Breast epithelium (tissue), 4 donors: ENCODE measurements at regions not wholly inside any gene's neighbourhood (a gene's known extent, or its start where the extent isn't known, plus 50 kb on each side); places are given as distances from the start of the nearest gene placed in this dataset.

Experiments used
- DNase-seq, 2 donors: peaks; one replicate each; pipeline ENCODE4 v3.0.0-alpha.2; 2019; ENCODE audit warnings: low spot score in 2 of 2
- H3K27ac ChIP-seq, 2 donors: fragments of 200-600 bp; sonication (generic) in 1 of 2; one replicate each; pipeline ENCODE4 v1.5.1; 2016 to 2019; ENCODE audit warnings: mild to moderate bottlenecking in 1 of 2
- H3K27me3 ChIP-seq, 2 donors: fragments of 200-600 bp; sonication (generic) in 1 of 2; one replicate each; pipeline versions ENCODE4 v1.5.1 to v1.6.0; 2017 to 2019; ENCODE audit warnings: control low read depth in 1 of 2, mild to moderate bottlenecking in 1 of 2
- H3K36me3 ChIP-seq: fragments of 200-600 bp; one replicate; pipeline ENCODE4 v1.5.1; 2019
- H3K4me1 ChIP-seq, 2 donors: fragments of 200-600 bp; sonication (generic); one replicate each; pipeline ENCODE4 v1.5.1; 2016 to 2019; ENCODE audit warnings: control low read depth in 1 of 2
- H3K4me3 ChIP-seq, 3 donors: fragments of 200-600 bp; sonication (generic); 1 replicate in 2 of 3; 2 replicates in 1 of 3; pipeline ENCODE4 v1.5.1; 2016 to 2019; ENCODE audit warnings: mild to moderate bottlenecking in 3 of 3, moderate library complexity in 2 of 3
- H3K9me3 ChIP-seq, 2 donors: fragments of 200-600 bp; sonication (generic) in 1 of 2; one replicate each; pipeline ENCODE4 v1.5.1; 2016 to 2019; ENCODE audit warnings: control low read depth in 1 of 2
- CTCF ChIP-seq, 3 donors: fragments of 450-650 bp; IDR thresholded peaks; one replicate each; pipeline ENCODE4 v1.5.1; 2016 to 2017; ENCODE audit warnings: antibody characterized with exemption in 3 of 3, mild to moderate bottlenecking in 3 of 3, moderate library complexity in 3 of 3
- POLR2A ChIP-seq: fragments of 450-650 bp; IDR thresholded peaks from one replicate; pipeline ENCODE4 v1.6.1; 2016; ENCODE audit warnings: antibody characterized with exemption, mild to moderate bottlenecking, moderate library complexity
- POLR2AphosphoS5 ChIP-seq, 3 donors: sonication (generic); formaldehyde crosslinking; IDR thresholded peaks; one replicate each; pipeline ENCODE4 v1.6.1; 2017; ENCODE audit warnings: antibody characterized with exemption in 3 of 3
- intact Hi-C: fragments of 100-400 bp; cut with DNase I; formaldehyde crosslinking; loops from one replicate; pipeline ENCODE4 v1.15.1; 2023; ENCODE audit warnings: low total_unique reads

DNA sequence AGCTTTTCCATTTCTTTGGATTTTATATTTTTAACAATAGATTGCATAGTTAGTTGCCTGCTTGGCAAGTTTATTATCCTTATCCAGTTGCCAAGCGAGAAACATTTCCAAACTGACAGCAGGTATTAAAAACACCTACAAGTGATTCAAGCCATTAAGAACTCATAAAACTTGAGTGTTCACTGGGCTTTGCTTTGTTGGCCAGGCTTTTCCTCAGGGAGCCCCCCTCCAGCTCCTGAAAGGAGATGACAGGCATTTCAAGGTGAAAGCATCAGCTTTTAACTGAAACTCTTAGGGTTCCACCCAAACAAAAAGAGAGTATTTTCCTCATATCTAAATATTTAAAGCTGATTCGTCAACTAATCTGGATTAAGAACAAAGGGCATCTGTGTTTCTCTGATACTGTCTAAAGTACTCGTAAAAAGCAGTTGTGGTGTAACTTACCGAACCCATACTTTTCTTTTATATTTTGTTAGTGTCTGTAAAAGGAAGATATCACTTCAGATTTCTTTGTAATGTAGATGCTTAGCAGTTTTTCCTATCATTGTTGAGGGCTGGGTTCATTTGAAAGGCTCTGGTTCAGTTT lies 363.4 kb downstream of the OTOL1 start:
- intact Hi-C loops = no loop called here
- Histone ChIP-seq H3K4me1 (no peaks in the 10 kb centered on the region), H3K27ac (no peak overlapping the region), H3K4me3 (no peak overlapping the region), H3K36me3 (no peaks in the 10 kb centered on the region), H3K9me3 (no peaks in the 10 kb centered on the region), H3K27me3 (no peaks in the 10 kb centered on the region)
- TF ChIP-seq POLR2A = no peak
- no peak for TF ChIP-seq CTCF (IDR thresholded peaks at IDR 0.05)
- no peak for TF ChIP-seq POLR2AphosphoS5 (IDR thresholded peaks at IDR 0.05)
- no peak for DNase-seq

DNA sequence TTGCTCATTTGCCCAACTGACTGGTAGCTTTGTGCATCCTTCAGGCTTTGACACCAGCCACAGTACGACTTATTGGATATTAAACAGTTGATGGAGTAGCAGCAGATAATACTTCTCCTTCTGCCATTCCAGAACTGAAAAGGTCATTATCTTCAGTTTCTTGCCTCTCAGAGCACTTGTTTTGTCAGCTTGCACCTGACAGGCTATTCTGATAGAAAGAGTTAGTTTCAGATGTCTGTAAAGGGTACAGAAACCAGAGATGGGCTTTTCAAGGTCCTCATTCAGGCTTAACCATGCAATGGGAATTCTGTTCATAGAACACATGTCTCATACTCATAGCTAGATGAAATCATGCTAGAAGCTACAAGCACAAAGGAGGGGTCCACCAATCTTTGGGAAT lies 367.2 kb downstream of the OTOL1 start:
- no peak for TF ChIP-seq POLR2AphosphoS5 (IDR thresholded peaks at IDR 0.05)
- no peak for TF ChIP-seq POLR2A
- no peak for TF ChIP-seq CTCF (IDR thresholded peaks at IDR 0.05)
- H3K36me3 ChIP-seq = no peaks in the 10 kb centered on the region
- intact Hi-C loops = no loop called here
- no peak for DNase-seq
- no peaks in the 10 kb centered on the region for H3K9me3 ChIP-seq
- H3K27me3 ChIP-seq = no peaks in the 10 kb centered on the region
- H3K4me3 ChIP-seq = no peak overlapping the region
- H3K4me1 ChIP-seq = no peaks in the 10 kb centered on the region
- no peak overlapping the region for H3K27ac ChIP-seq

- Histone ChIP-seq H3K9me3 (no peaks in the 10 kb centered on the region), H3K27ac (no peak overlapping the region), H3K4me1 (no peaks in the 10 kb centered on the region), H3K27me3 (no peaks in the 10 kb centered on the region), H3K36me3 (no peaks in the 10 kb centered on the region), H3K4me3 (no peak overlapping the region)
- TF ChIP-seq CTCF (IDR thresholded peaks at IDR 0.05) (no peak), POLR2A (no peak), POLR2AphosphoS5 (IDR thresholded peaks at IDR 0.05) (no peak)
- no peak for DNase-seq
- intact Hi-C loops = no loop called here
These were observed 369.6 kb downstream of the OTOL1 start for GRCh38 chr3:161866176-161866575.

DNA sequence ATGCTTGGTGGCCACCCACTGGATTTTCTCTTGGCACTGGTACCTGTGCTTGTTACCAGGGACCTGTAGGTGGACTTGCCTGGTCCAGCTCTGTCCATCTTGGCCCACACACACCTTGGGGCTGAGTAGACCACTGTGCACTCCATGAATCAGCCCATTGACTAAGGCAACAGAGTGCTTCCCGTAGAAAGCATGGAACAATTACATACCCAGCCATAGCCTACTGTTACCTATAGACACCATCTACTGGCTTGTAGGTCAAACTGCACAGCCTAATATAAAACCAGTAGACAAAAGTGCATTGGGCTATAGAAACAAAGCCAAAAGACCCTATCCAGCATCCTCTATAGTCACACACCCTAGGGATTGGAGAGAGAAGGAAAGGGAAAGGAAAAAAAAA lies 378.9 kb downstream of the OTOL1 start:
- H3K4me1 ChIP-seq = no peaks in the 10 kb centered on the region
- intact Hi-C loops = no loop called here
- TF ChIP-seq POLR2AphosphoS5 (IDR thresholded peaks at IDR 0.05) = no peak
- TF ChIP-seq POLR2A = no peak
- TF ChIP-seq CTCF (IDR thresholded peaks at IDR 0.05) = no peak
- no peak overlapping the region for H3K27ac ChIP-seq
- no peak overlapping the region for H3K4me3 ChIP-seq
- H3K36me3 ChIP-seq = no peaks in the 10 kb centered on the region
- H3K9me3 ChIP-seq = peaks cover 0 to 3% of the 10 kb centered on the region in 2 donors
- H3K27me3 ChIP-seq = no peaks in the 10 kb centered on the region
- no peak for DNase-seq

- no peak overlapping the region for H3K27ac ChIP-seq
- H3K4me3 ChIP-seq = no peak overlapping the region
- no peaks in the 10 kb centered on the region for H3K4me1 ChIP-seq
- DNase-seq = no peak
- TF ChIP-seq CTCF (IDR thresholded peaks at IDR 0.05) = no peak
- TF ChIP-seq POLR2A = no peak
- no peak for TF ChIP-seq POLR2AphosphoS5 (IDR thresholded peaks at IDR 0.05)
- H3K36me3 ChIP-seq = no peaks in the 10 kb centered on the region
- no peaks in the 10 kb centered on the region for H3K27me3 ChIP-seq
- intact Hi-C loops = no loop called here
- peaks cover 0 to 3% of the 10 kb centered on the region in 2 donors for H3K9me3 ChIP-seq
These were observed 382.9 kb downstream of the OTOL1 start for GRCh38 chr3:161879470-161879869.
